K562 (cell line): ENCODE measurements at regions not wholly inside any gene's neighbourhood (a gene's known extent, or its start where the extent isn't known, plus 50 kb on each side); places are given as distances from the start of the nearest gene placed in this dataset.

ENCODE experiments used
- CTCF ChIP-seq, 3 experiments: IDR thresholded peaks in 2 of 3; conservative IDR thresholded peaks in 1 of 3; 2 replicates each; pipeline ENCODE4 v1.5.1; 2011 to 2012; ENCODE audit warnings: low read length in 3 of 3, mild to moderate bottlenecking in 3 of 3, control low read depth in 2 of 3, improper control_type of control experiment in 1 of 3, inconsistent platforms in 1 of 3, low read depth in 1 of 3, mixed read lengths in 1 of 3, moderate library complexity in 1 of 3; ENCODE audit not compliant: insufficient read depth in 2 of 3
- E2F5 ChIP-seq: sonication (generic); formaldehyde crosslinking; IDR thresholded peaks from 2 replicates; pipeline ENCODE4 v1.8.0; 2022; ENCODE audit warnings: mild to moderate bottlenecking, missing genetic modification reagents
- GABPB1 ChIP-seq: sonication (generic); formaldehyde crosslinking; IDR thresholded peaks from 2 replicates; pipeline ENCODE4 v1.8.0; 2022; ENCODE audit warnings: mild to moderate bottlenecking, missing genetic modification reagents
- PTBP1 ChIP-seq: fragments of 200-400 bp; formaldehyde crosslinking; IDR thresholded peaks from 2 replicates; pipeline ENCODE4 v1.6.1; 2017; ENCODE audit warnings: low read depth, low read length
- ZNF3 ChIP-seq: fragments of 250-450 bp; sonication (Bioruptor Pico); IDR thresholded peaks from 2 replicates; pipeline ENCODE4 v1.5.0; 2021; ENCODE audit warnings: mild to moderate bottlenecking, moderate library complexity
- ZNF512 ChIP-seq: IDR thresholded peaks from 2 replicates; pipeline ENCODE4 v1.6.1; 2016; ENCODE audit warnings: missing genetic modification characterization, missing compliant biosample characterization

- TF ChIP-seq GABPB1 (CRISPR knock-in tag), result no peak
- no peak for TF ChIP-seq CTCF (IDR thresholded peaks at IDR 0.05 in 2 of 3, conservative IDR thresholded peaks at IDR 0.05 in 1 of 3; ENCODE audit: insufficient read depth in 2 of 3, low read depth in 1 of 3, low read length in 3 of 3)
- TF ChIP-seq E2F5, result no peak
- TF ChIP-seq PTBP1, result no peak
- TF ChIP-seq ZNF512 (tag), result no peak
- no peak for TF ChIP-seq ZNF3 (CRISPR knock-in tag)
Measured at GRCh38 chr5:74277418-74277817, 363.1 kb downstream of the ENC1 start.
